HEK293T (cell line): ENCODE measurements at regions not wholly inside any gene's neighbourhood (a gene's known extent, or its start where the extent isn't known, plus 50 kb on each side); places are given as distances from the start of the nearest gene placed in this dataset.

ENCODE experiments used
- CTCF ChIA-PET: fragments of 350-600 bp; formaldehyde crosslinking; extraction: SDS; loops from one replicate; lab custom pipeline; 2021; ENCODE audit warnings: antibody characterized with exemption, inconsistent platforms; lab: Yijun Ruan, JAX
- POLR2A ChIA-PET: fragments of 350-600 bp; formaldehyde crosslinking; extraction: SDS; loops from one replicate; lab custom pipeline; 2020; ENCODE audit warnings: antibody characterized with exemption, inconsistent platforms; lab: Yijun Ruan, JAX
- DNase-seq: peaks from one replicate; pipeline ENCODE4 v3.0.0; 2012; ENCODE audit warnings: mixed read lengths; ENCODE audit errors: extremely low spot score
- ARNT ChIP-seq: fragments of 450-650 bp; IDR thresholded peaks from 2 replicates; pipeline ENCODE4 v1.6.1; 2017; ENCODE audit warnings: mild to moderate bottlenecking
- BHLHE40 ChIP-seq: fragments of 450-650 bp; IDR thresholded peaks from 2 replicates; pipeline ENCODE4 v1.6.1; 2016; ENCODE audit warnings: mild to moderate bottlenecking, moderate library complexity, borderline replicate concordance
- CTBP1 ChIP-seq: fragments of 450-650 bp; IDR thresholded peaks from 2 replicates; pipeline ENCODE4 v1.6.1; 2016; ENCODE audit warnings: borderline replicate concordance
- ELF4 ChIP-seq: fragments of 450-650 bp; IDR thresholded peaks from 2 replicates; pipeline ENCODE4 v1.6.1; 2017; ENCODE audit warnings: antibody characterized with exemption
- FOXA1 ChIP-seq: fragments of 450-650 bp; IDR thresholded peaks from 2 replicates; pipeline ENCODE4 v1.6.1; 2016; ENCODE audit warnings: mild to moderate bottlenecking
- FOXK2 ChIP-seq: fragments of 450-650 bp; IDR thresholded peaks from 2 replicates; pipeline ENCODE4 v1.6.1; 2016; ENCODE audit warnings: mild to moderate bottlenecking
- FOXM1 ChIP-seq: fragments of 450-650 bp; IDR thresholded peaks from 2 replicates; pipeline ENCODE4 v1.6.1; 2017; ENCODE audit warnings: mild to moderate bottlenecking, borderline replicate concordance
- HDGF ChIP-seq: fragments of 450-650 bp; IDR thresholded peaks from 2 replicates; pipeline ENCODE4 v1.6.1; 2017; ENCODE audit warnings: antibody characterized with exemption, borderline replicate concordance
- L3MBTL2 ChIP-seq: fragments of 450-650 bp; conservative IDR thresholded peaks from 2 replicates; pipeline ENCODE4 v1.6.1; 2016; ENCODE audit warnings: mild to moderate bottlenecking
- LEF1 ChIP-seq: fragments of 450-650 bp; IDR thresholded peaks from 2 replicates; pipeline ENCODE4 v1.6.1; 2017; ENCODE audit warnings: mild to moderate bottlenecking, borderline replicate concordance
- NFRKB ChIP-seq: fragments of 450-650 bp; IDR thresholded peaks from 2 replicates; pipeline ENCODE4 v1.6.1; 2016; ENCODE audit warnings: mild to moderate bottlenecking, moderate library complexity
- PKNOX1 ChIP-seq: fragments of 450-650 bp; IDR thresholded peaks from 2 replicates; pipeline ENCODE4 v1.6.1; 2016
- SP1 ChIP-seq: fragments of 450-650 bp; IDR thresholded peaks from 2 replicates; pipeline ENCODE4 v1.6.1; 2017
- SUZ12 ChIP-seq: fragments of 450-650 bp; IDR thresholded peaks from 2 replicates; pipeline ENCODE4 v1.6.1; 2016; ENCODE audit warnings: mild to moderate bottlenecking
- TARDBP ChIP-seq: fragments of 450-650 bp; IDR thresholded peaks from 2 replicates; pipeline ENCODE4 v1.6.1; 2016
- ZNF384 ChIP-seq: fragments of 450-650 bp; IDR thresholded peaks from 2 replicates; pipeline ENCODE4 v1.6.1; 2016

- ChIA-PET POLR2A (no interaction called here), CTCF (no interaction called here)
- TF ChIP-seq SUZ12 (no peak), PKNOX1 (no peak), FOXA1 (no peak), HDGF (no peak), LEF1 (no peak), ARNT (no peak), ZNF384 (no peak), NFRKB (no peak), FOXM1 (no peak), FOXK2 (no peak), TARDBP (no peak), BHLHE40 (no peak), ELF4 (no peak), SP1 (no peak), CTBP1 (no peak), L3MBTL2 (no peak)
- DNase-seq = no peak
These were observed 118.1 kb downstream of the SMIM20 start for GRCh38 chr4:26032142-26032541.

- TF ChIP-seq LEF1 (no peak), CTBP1 (no peak), SP1 (no peak), L3MBTL2 (no peak)
- no peak for DNase-seq
- ChIA-PET POLR2A (no interaction called here), CTCF (no interaction called here)
These were observed 118.8 kb downstream of the SMIM20 start for GRCh38 chr4:26032630-26033317.

GRCh38 chr4:26033389-26033788 is 119.4 kb downstream of the SMIM20 start:
- ChIA-PET CTCF (no interaction called here), POLR2A (no interaction called here)
- no peak for DNase-seq
- TF ChIP-seq L3MBTL2 (no peak), HDGF (no peak), FOXK2 (no peak), ARNT (no peak), ELF4 (no peak), NFRKB (no peak), BHLHE40 (no peak), FOXA1 (no peak), TARDBP (no peak), CTBP1 (no peak), FOXM1 (no peak), SUZ12 (no peak), LEF1 (no peak), ZNF384 (no peak), SP1 (no peak), PKNOX1 (no peak)

DNA sequence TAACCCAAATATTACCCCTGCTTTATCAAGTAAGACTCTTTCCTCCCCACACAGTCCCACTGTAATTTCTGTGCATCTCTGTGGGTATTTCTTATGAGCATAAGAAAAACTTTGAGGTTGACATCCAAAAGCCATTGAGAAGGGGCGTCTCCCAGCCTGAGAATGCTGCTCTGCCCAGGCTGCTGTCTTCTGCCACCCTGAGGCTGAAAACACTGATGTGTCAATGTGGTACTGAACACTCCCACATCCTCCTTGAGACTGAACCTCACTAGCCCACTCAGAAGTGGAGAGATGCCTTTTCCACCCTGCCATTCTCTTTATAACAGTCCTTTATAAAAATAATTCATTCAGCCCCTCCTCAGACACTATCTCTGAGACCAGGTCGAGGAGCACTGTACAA is 120.8 kb downstream of the SMIM20 start:
- no peak for DNase-seq
- CTCF ChIA-PET = no interaction called here
- TF ChIP-seq ARNT (no peak), HDGF (no peak), SUZ12 (no peak), FOXA1 (no peak), BHLHE40 (no peak)
- POLR2A ChIA-PET = no interaction called here

DNA sequence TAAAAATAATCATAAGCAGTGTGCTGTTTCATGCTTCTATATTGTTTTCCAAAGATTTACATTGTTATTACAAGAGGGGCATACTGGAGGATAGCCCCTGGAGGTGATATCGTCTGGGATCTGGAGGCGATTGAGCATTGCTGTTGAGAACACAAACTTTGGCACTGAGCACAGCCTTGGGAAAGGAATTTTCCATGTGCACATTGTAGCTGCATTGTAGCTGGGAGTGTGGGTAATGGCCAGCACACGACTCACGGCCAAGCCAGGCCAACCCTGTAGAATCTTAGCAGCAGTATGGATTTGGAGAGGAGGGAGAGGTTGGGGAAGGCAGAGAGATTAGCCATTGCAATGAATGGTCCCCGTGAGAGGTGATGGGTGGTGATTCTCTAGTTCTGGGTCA is 121.9 kb downstream of the SMIM20 start:
- no peak for TF ChIP-seq NFRKB
- no peak for TF ChIP-seq CTBP1
- no peak for TF ChIP-seq L3MBTL2
- TF ChIP-seq HDGF = no peak
- TF ChIP-seq LEF1 = no peak
- no peak for TF ChIP-seq SUZ12
- no peak for TF ChIP-seq TARDBP
- TF ChIP-seq BHLHE40 = no peak
- TF ChIP-seq FOXM1 = no peak
- no peak for TF ChIP-seq ARNT
- no peak for TF ChIP-seq ZNF384
- TF ChIP-seq SP1 = no peak
- no peak for TF ChIP-seq ELF4
- TF ChIP-seq PKNOX1 = no peak
- TF ChIP-seq FOXK2 = no peak
- TF ChIP-seq FOXA1 = no peak
- no peak for DNase-seq
- ChIA-PET POLR2A (no interaction called here), CTCF (no interaction called here)

- DNase-seq = no peak
- no peak for TF ChIP-seq NFRKB
- TF ChIP-seq CTBP1 = no peak
- TF ChIP-seq SUZ12 = no peak
- TF ChIP-seq ARNT = no peak
- POLR2A ChIA-PET = no interaction called here
- CTCF ChIA-PET = no interaction called here
These were observed 125.8 kb downstream of the SMIM20 start for GRCh38 chr4:26039639-26040359.
